IMR-90 (cell line): ENCODE measurements at regions not wholly inside any gene's neighbourhood (a gene's known extent, or its start where the extent isn't known, plus 50 kb on each side); places are given as distances from the start of the nearest gene placed in this dataset.

Source experiments
- ATAC-seq: fragments of 200-7000 bp; cut with Tn5 transposase; 2 replicates; pipeline ENCODE4 v1.9.1; 2020; ENCODE audit warnings: low read depth, mild to moderate bottlenecking, moderate library complexity
- BruUV-seq: library from RNA; stranded (reverse); fragments of 400-500 nt; replicated peaks from 2 replicates; lab custom pipeline; 2021; lab: Mats Ljungman, UMichigan
- CTCF ChIA-PET: fragments of 300-600 bp; formaldehyde crosslinking; extraction: SDS; loops from one replicate; lab custom pipeline; 2021; ENCODE audit warnings: antibody characterized with exemption; lab: Yijun Ruan, JAX
- POLR2A ChIA-PET: fragments of 300-600 bp; sonication (Branson Sonifier 250); formaldehyde crosslinking; loops from one replicate; lab custom pipeline; 2022; ENCODE audit warnings: antibody characterized with exemption; ENCODE audit not compliant: unreplicated experiment; lab: Charles Lee
- DNase-seq: peaks from one replicate; pipeline ENCODE4 v3.0.0; 2013
- H2AFZ ChIP-seq: replicated peaks from 2 replicates; pipeline ENCODE3; 2013; ENCODE audit warnings: low read length, mild to moderate bottlenecking; ENCODE audit not compliant: poor library complexity
- H2AK5ac ChIP-seq: 2 replicates; pipeline ENCODE4 v1.6.1; 2013; ENCODE audit warnings: low read depth, low read length, inconsistent platforms
- H2AK9ac ChIP-seq: replicated peaks from 2 replicates; pipeline ENCODE3; 2013; ENCODE audit warnings: mild to moderate bottlenecking, low read depth, low read length, moderate library complexity; ENCODE audit not compliant: poor library complexity
- H2BK120ac ChIP-seq: 2 replicates; pipeline ENCODE4 v1.6.1; 2013; ENCODE audit warnings: low read depth, low read length, inconsistent platforms
- H2BK15ac ChIP-seq: 3 replicates; pipeline ENCODE4 v1.6.1; 2013; ENCODE audit warnings: low read depth, low read length, inconsistent platforms
- H2BK20ac ChIP-seq: 2 replicates; pipeline ENCODE4 v1.6.1; 2013; ENCODE audit warnings: low read depth, mild to moderate bottlenecking, inconsistent platforms, low read length, moderate library complexity
- H2BK5ac ChIP-seq: 2 replicates; pipeline ENCODE4 v1.6.1; 2013; ENCODE audit warnings: mild to moderate bottlenecking, low read depth, low read length, inconsistent platforms; ENCODE audit not compliant: poor library complexity, severe bottlenecking
- H3K14ac ChIP-seq: replicated peaks from 2 replicates; pipeline ENCODE4 v1.6.1; 2013; ENCODE audit warnings: low read depth, low read length, inconsistent platforms
- H3K18ac ChIP-seq: 2 replicates; pipeline ENCODE4 v1.6.1; 2013; ENCODE audit warnings: low read depth, low read length, control low read depth
- H3K23ac ChIP-seq: 2 replicates; pipeline ENCODE4 v1.6.1; 2013; ENCODE audit warnings: low read depth, low read length, inconsistent platforms
- H3K27ac ChIP-seq: 2 replicates; pipeline ENCODE4 v1.5.1; 2013; ENCODE audit warnings: mild to moderate bottlenecking, control low read depth, low read length; ENCODE audit not compliant: insufficient read depth
- H3K27me3 ChIP-seq: 2 replicates; pipeline ENCODE4 v1.6.1; 2013; ENCODE audit warnings: low read length; ENCODE audit not compliant: control insufficient read depth, insufficient read depth
- H3K36me3 ChIP-seq: 2 replicates; pipeline ENCODE4 v1.6.1; 2013; ENCODE audit warnings: low read length, mixed read lengths; ENCODE audit not compliant: control insufficient read depth, insufficient read depth
- H3K4ac ChIP-seq: 2 replicates; pipeline ENCODE4 v1.6.1; 2013; ENCODE audit warnings: low read depth, low read length, inconsistent platforms
- H3K4me1 ChIP-seq: 2 replicates; pipeline ENCODE4 v1.6.1; 2013; ENCODE audit warnings: low read length, mixed read lengths; ENCODE audit not compliant: control insufficient read depth, insufficient read depth
- H3K4me2 ChIP-seq: 2 replicates; pipeline ENCODE4 v1.6.1; 2013; ENCODE audit warnings: low read depth, mild to moderate bottlenecking, control low read depth, low read length, moderate library complexity
- H3K4me3 ChIP-seq: 2 replicates; pipeline ENCODE4 v1.5.1; 2013; ENCODE audit warnings: low read depth, mild to moderate bottlenecking, control low read depth, low read length, moderate library complexity; ENCODE audit not compliant: insufficient read depth
- H3K56ac ChIP-seq: 2 replicates; pipeline ENCODE4 v1.6.1; 2013; ENCODE audit warnings: low read length, inconsistent platforms; ENCODE audit not compliant: insufficient read depth; ENCODE audit errors: extremely low read depth
- H3K79me1 ChIP-seq, 2 experiments: 2 replicates each; pipeline ENCODE4 v1.6.1; 2013; ENCODE audit warnings: low read length in 2 of 2, inconsistent platforms in 1 of 2, low read depth in 1 of 2
- H3K9ac ChIP-seq: 2 replicates; pipeline ENCODE4 v1.6.1; 2013; ENCODE audit warnings: low read depth, low read length, control low read depth
- H3K9me1 ChIP-seq: 2 replicates; pipeline ENCODE4 v1.6.1; 2013; ENCODE audit warnings: low read length, inconsistent platforms; ENCODE audit not compliant: insufficient read depth
- H3K9me3 ChIP-seq: 2 replicates; pipeline ENCODE4 v1.6.1; 2013; ENCODE audit warnings: low read length; ENCODE audit not compliant: control insufficient read depth, insufficient read depth
- H4K20me1 ChIP-seq: 2 replicates; pipeline ENCODE4 v1.6.1; 2013; ENCODE audit warnings: low read length, inconsistent platforms; ENCODE audit not compliant: insufficient read depth
- H4K5ac ChIP-seq: 2 replicates; pipeline ENCODE4 v1.6.1; 2013; ENCODE audit warnings: mild to moderate bottlenecking, low read depth, low read length, control low read depth
- H4K8ac ChIP-seq, 2 experiments: 2 replicates each; pipeline ENCODE4 v1.6.1; 2013; ENCODE audit warnings: low read depth in 2 of 2, low read length in 2 of 2, control low read depth in 1 of 2, inconsistent platforms in 1 of 2
- H4K91ac ChIP-seq: 2 replicates; pipeline ENCODE4 v1.6.1; 2013; ENCODE audit warnings: low read depth, low read length, inconsistent platforms; ENCODE audit not compliant: insufficient read depth
- BHLHE40 ChIP-seq: fragments of 150-350 bp; IDR thresholded peaks from 2 replicates; pipeline ENCODE4 v1.6.1; 2016; ENCODE audit warnings: mild to moderate bottlenecking, low read depth, low read length
- CHD1 ChIP-seq: IDR thresholded peaks from 2 replicates; pipeline ENCODE4 v1.6.1; 2012; ENCODE audit warnings: low read depth, low read length, improper control_type of control experiment
- MAFK ChIP-seq: IDR thresholded peaks from 2 replicates; pipeline ENCODE4 v1.6.1; 2012; ENCODE audit warnings: low read depth, low read length, improper control_type of control experiment
- MXI1 ChIP-seq: IDR thresholded peaks from 2 replicates; pipeline ENCODE4 v1.6.1; 2012; ENCODE audit warnings: low read depth, mild to moderate bottlenecking, low read length, moderate library complexity, borderline replicate concordance
- NFE2L2 ChIP-seq: fragments of 150-350 bp; IDR thresholded peaks from 2 replicates; pipeline ENCODE4 v1.6.1; 2016; ENCODE audit warnings: low read depth, mild to moderate bottlenecking, low read length
- POLR2A ChIP-seq: IDR thresholded peaks from 2 replicates; pipeline ENCODE4 v1.6.1; 2012; ENCODE audit warnings: mild to moderate bottlenecking, low read depth, low read length
- RCOR1 ChIP-seq: IDR thresholded peaks from 2 replicates; pipeline ENCODE4 v1.6.1; 2012; ENCODE audit warnings: mild to moderate bottlenecking, low read length, improper control_type of control experiment; ENCODE audit not compliant: insufficient replicate concordance
- SMC3 ChIP-seq: fragments of 150-350 bp; IDR thresholded peaks from 2 replicates; pipeline ENCODE4 v1.6.1; 2016; ENCODE audit warnings: low read depth, mild to moderate bottlenecking, antibody characterized with exemption, low read length, moderate library complexity
- USF2 ChIP-seq: fragments of 150-350 bp; IDR thresholded peaks from 2 replicates; pipeline ENCODE4 v1.6.1; 2017; ENCODE audit warnings: mild to moderate bottlenecking, antibody characterized with exemption, low read length, low read depth
- WGBS, 2 experiments: methylation state at CpG; one replicate each; pipeline versions ENCODE4 v1.1.5 to v1.1.7; 2013; ENCODE audit warnings: missing lambda C conversion rate in 2 of 2; ENCODE audit not compliant: insufficient read length in 1 of 2; ENCODE audit errors: extremely low coverage in 2 of 2; 5-methylcytosine and 5-hydroxymethylcytosine counted together
- dilution Hi-C: fragments of 300-500 bp; cut with HindIII; formaldehyde crosslinking; loops from one replicate; pipeline ENCODE4 v1.14.3; 2018; ENCODE audit warnings: low sequenced_read_pairs; ENCODE audit not compliant: unreplicated experiment
- in situ Hi-C: fragments of 300-500 bp; cut with MboI; formaldehyde crosslinking; loops from 3 replicates; pipeline ENCODE4 v1.14.3; 2019; ENCODE audit warnings: low sequenced_read_pairs, inconsistent platforms, mixed read lengths
- intact Hi-C: fragments of 100-400 bp; cut with micrococcal nuclease; formaldehyde crosslinking; loops from 2 replicates; pipeline ENCODE4 v1.10.0; 2022

- TF ChIP-seq NFE2L2, result no peak
Measured at GRCh38 chr10:11397077-11397965, 214.1 kb downstream of the USP6NL start (continued).

- Histone ChIP-seq H2AFZ (no peak overlapping the region), H2BK120ac (no peak overlapping the region), H3K14ac (no peak overlapping the region), H3K27me3 (no peaks in the 10 kb centered on the region), H3K4ac (no peak overlapping the region), H2BK5ac (no peak overlapping the region), H3K4me3 (no peak overlapping the region), H2AK5ac (no peak overlapping the region), H3K9me1 (no peaks in the 10 kb centered on the region), H3K4me2 (no peak overlapping the region), H2BK15ac (no peak overlapping the region), H2AK9ac (no peak overlapping the region), H3K23ac (no peak overlapping the region), H3K27ac (no peak overlapping the region), H2BK20ac (no peak overlapping the region), H4K8ac (no peak overlapping the region), H3K4me1 (no peaks in the 10 kb centered on the region), H3K9ac (no peak overlapping the region), H3K36me3 (no peaks in the 10 kb centered on the region), H3K79me1 (no peaks in the 10 kb centered on the region), H3K56ac (no peak overlapping the region), H4K20me1 (no peaks in the 10 kb centered on the region), H4K91ac (no peak overlapping the region), H4K5ac (no peak overlapping the region), H3K9me3 (no peaks in the 10 kb centered on the region; the same call in 1 of the 2 replicates), H3K18ac (no peak overlapping the region)
- intact Hi-C loops (no loop called here), in situ Hi-C loops (no loop called here), dilution Hi-C loops (no loop called here)
- DNase-seq (no peak), ATAC-seq (no peak; the same call in 1 of the 2 replicates)
- TF ChIP-seq RCOR1, result no peak
- TF ChIP-seq CHD1, result no peak
- TF ChIP-seq MAFK, result no peak
- TF ChIP-seq MXI1, result no peak
- TF ChIP-seq SMC3, result no peak
- no peak for TF ChIP-seq USF2
- TF ChIP-seq POLR2A, result no peak
- no peak for TF ChIP-seq NFE2L2
- no peak for TF ChIP-seq BHLHE40
- ChIA-PET CTCF (no interaction called here), POLR2A (no interaction called here)
- no TSS peak for BruUV-seq
- 44% methylated on average over 8 of the region's 17 CpGs; no CpG with 5 or more reads in 1 of the 2 experiments for WGBS, 2 experiments
Measured at GRCh38 chr10:11396311-11396955, 215.0 kb downstream of the USP6NL start.
